ENCODE measurements at regions not wholly inside any gene's neighbourhood (a gene's known extent, or its start where the extent isn't known, plus 50 kb on each side); places are given as distances from the start of the nearest gene placed in this dataset.

DNA sequence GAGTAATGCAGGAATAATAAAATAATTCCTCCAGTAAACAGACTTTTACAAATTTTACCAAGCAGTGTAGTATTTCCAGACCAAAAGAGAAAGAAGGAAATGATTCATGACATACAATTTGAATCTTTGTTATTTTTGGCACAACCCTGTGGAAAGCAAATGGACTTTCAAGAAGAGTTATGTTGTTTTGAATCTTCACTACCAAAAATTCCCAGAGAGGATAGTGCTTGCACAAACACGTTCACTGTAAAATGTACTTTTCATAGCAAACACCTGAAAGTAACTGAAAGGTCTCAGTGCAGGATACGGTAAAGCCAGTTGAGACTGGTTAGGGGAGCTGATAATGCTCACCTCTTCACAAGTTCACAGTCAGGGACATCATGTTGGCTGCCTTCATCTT is 107.1 kb downstream of the USP22 start:
- TF ChIP-seq POLR2A (IDR thresholded peaks at IDR 0.05), result no peak
- TF ChIP-seq, protein P1, sequence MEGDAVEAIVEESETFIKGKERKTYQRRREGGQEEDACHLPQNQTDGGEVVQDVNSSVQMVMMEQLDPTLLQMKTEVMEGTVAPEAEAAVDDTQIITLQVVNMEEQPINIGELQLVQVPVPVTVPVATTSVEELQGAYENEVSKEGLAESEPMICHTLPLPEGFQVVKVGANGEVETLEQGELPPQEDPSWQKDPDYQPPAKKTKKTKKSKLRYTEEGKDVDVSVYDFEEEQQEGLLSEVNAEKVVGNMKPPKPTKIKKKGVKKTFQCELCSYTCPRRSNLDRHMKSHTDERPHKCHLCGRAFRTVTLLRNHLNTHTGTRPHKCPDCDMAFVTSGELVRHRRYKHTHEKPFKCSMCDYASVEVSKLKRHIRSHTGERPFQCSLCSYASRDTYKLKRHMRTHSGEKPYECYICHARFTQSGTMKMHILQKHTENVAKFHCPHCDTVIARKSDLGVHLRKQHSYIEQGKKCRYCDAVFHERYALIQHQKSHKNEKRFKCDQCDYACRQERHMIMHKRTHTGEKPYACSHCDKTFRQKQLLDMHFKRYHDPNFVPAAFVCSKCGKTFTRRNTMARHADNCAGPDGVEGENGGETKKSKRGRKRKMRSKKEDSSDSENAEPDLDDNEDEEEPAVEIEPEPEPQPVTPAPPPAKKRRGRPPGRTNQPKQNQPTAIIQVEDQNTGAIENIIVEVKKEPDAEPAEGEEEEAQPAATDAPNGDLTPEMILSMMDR (IDR thresholded peaks at IDR 0.05), result no peak
- TF ChIP-seq EP300 (IDR thresholded peaks at IDR 0.05), result no peak
